Gastroesophageal sphincter (tissue), 2 donors: ENCODE measurements at regions not wholly inside any gene's neighbourhood (a gene's known extent, or its start where the extent isn't known, plus 50 kb on each side); places are given as distances from the start of the nearest gene placed in this dataset.
"Not testable (repeated sequence)": the region's sequence is repeated elsewhere in the genome, so short reads cannot be mapped to it uniquely, and the experiment has no call there.

Experiments used
- POLR2A ChIP-seq, 2 donors: fragments of 450-650 bp; IDR thresholded peaks; one replicate each; pipeline ENCODE4 v1.6.1; 2017; ENCODE audit warnings: antibody characterized with exemption in 2 of 2, mild to moderate bottlenecking in 2 of 2, moderate library complexity in 1 of 2
- POLR2AphosphoS5 ChIP-seq: sonication (generic); formaldehyde crosslinking; IDR thresholded peaks from one replicate; pipeline ENCODE4 v1.6.1; 2017; ENCODE audit warnings: antibody characterized with exemption

- TF ChIP-seq POLR2AphosphoS5; POLR2A (IDR thresholded peaks at IDR 0.05): not testable (repeated sequence)
Measured at GRCh38 chr20:28593383-28593782, 2664.1 kb upstream of the DEFB115 start.
